ENCODE measurements at regions not wholly inside any gene's neighbourhood (a gene's known extent, or its start where the extent isn't known, plus 50 kb on each side); places are given as distances from the start of the nearest gene placed in this dataset.

DNA sequence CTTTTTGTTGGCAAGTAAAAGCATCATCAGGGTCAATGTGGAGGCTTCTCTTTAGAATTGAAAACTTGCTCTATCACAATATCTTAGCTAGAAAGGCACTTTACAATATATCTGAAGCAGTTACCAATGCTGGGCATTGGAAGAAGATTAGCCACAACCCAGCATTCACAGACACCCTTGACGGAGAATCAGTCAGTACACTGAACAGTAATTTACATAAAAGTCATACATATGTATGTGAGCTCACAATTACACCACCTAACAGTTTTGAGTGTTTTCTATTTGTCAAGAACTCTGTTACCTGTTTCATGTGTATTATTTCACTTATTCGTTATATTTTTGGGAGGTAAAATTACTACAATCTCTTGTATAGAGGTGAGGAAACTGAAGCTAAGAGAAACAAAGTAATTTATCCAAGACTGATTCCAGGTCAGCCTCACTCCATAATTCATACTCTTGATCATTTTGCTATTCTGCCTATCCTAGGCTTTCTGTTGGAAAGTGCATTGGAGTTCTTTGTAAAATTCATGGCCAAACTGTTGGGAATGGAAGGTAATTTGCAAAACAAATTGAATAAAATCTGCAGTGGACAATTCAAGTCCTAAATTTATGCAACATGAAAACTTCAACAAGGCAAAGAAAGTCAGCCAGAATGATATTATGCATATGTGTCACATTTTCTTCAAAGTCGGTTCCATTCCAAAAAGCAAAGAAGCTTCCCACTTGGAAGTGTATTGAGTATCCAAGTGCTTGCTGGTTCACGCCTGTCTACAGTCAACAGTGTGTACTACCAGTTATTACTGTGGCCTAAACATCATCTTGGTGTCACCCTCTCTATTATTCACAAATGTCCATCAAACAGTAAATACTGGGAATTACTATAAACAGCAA, 223.7 kb upstream of the SEMA6D start:
- no peak overlapping the region for H3K4me3 ChIP-seq (ENCODE audit: low read depth, low read length)
- DNase-seq (ENCODE audit: low read depth), result no peak
- TF ChIP-seq, protein P1, sequence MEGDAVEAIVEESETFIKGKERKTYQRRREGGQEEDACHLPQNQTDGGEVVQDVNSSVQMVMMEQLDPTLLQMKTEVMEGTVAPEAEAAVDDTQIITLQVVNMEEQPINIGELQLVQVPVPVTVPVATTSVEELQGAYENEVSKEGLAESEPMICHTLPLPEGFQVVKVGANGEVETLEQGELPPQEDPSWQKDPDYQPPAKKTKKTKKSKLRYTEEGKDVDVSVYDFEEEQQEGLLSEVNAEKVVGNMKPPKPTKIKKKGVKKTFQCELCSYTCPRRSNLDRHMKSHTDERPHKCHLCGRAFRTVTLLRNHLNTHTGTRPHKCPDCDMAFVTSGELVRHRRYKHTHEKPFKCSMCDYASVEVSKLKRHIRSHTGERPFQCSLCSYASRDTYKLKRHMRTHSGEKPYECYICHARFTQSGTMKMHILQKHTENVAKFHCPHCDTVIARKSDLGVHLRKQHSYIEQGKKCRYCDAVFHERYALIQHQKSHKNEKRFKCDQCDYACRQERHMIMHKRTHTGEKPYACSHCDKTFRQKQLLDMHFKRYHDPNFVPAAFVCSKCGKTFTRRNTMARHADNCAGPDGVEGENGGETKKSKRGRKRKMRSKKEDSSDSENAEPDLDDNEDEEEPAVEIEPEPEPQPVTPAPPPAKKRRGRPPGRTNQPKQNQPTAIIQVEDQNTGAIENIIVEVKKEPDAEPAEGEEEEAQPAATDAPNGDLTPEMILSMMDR (IDR thresholded peaks at IDR 0.05; ENCODE audit: insufficient read depth, low read depth, low read length, missing control alignments), result no peak

DNA sequence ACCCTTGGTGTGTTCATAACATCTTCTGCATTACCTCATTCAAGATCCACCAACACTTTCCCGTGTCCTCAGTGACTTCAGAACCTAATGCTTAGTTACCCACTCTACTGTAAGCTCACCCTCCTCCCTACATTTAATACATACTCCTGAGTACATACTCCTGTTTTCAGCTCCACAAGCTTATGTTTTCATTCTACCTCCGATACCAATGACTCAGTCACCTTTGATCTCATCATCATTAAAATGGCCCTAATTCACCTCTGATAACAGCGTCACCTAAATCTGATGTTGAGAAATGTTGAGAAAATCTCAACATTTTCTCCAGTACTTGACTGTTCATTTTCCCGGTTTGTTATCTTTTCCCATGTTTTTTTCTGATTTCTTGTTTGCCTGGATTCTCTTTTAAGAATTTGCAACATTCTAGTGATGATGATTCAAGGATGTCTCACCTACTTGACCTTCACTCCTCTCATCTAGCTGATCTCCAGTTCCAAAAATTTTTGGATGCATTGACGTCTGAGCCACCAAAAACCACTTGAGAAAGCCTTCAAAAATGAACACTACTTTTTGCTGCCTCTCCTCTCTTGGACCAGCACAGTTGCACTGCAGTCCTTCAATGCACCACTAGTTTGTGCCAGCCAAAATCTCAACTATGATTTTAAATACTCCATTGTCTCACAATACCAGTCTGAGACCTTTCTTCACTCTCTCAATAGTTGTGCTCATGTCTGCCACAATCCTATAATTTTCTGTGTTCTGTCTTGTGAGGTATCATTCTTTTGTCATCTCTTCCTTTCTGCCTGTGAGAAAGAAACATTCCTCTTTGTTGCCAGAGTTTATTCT, 220.7 kb upstream of the SEMA6D start:
- no peak for DNase-seq (ENCODE audit: low read depth)
- TF ChIP-seq, protein P1 (IDR thresholded peaks at IDR 0.05; ENCODE audit: insufficient read depth, low read depth, low read length, missing control alignments), result no peak
- H3K4me3 ChIP-seq (ENCODE audit: low read depth, low read length), result no peak overlapping the region

DNA sequence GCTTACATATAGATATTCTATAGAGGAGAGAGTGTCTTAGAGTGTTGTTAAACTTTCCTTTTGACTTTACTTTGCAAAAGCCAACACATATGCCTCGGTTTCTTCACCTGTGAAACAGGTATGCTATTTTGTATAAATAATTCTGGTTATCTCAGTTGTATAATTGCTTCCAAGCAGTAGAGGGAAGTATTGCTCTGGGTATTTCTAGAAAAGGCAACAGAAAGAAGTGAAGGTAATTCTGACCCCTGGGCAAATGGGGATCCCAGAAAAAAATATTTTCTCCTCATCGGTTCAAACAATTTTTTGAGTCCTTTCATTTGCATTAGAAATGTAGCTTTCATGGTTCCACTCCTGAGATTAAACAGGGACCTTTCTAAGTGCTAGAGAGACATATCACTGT, 216.5 kb upstream of the SEMA6D start:
- no peak overlapping the region for H3K4me3 ChIP-seq (ENCODE audit: low read depth, low read length)
- TF ChIP-seq, protein P1 (IDR thresholded peaks at IDR 0.05; ENCODE audit: insufficient read depth, low read depth, low read length, missing control alignments), result no peak
- DNase-seq (ENCODE audit: low read depth), result no peak

DNA sequence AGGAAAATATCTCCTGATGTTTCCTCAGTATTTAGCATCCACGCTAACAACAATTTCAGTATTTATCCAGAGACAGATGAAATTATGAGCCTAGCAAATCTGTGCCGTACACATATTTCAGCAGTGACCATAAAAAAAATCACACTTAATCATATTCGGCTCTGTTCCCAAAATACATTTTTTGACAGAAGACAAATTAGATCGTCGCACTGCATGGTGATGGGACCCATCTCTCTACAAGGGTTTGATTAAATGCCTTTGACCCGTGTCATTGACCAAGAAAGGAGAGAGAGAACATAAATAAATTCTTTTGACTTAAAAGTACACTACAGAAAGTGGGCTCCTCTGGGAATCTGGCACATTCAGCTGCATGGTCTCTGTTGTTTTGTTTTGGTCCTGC, 215.3 kb upstream of the SEMA6D start:
- TF ChIP-seq, protein P1 (IDR thresholded peaks at IDR 0.05; ENCODE audit: insufficient read depth, low read depth, low read length, missing control alignments), result no peak
- H3K4me3 ChIP-seq (ENCODE audit: low read depth, low read length), result no peak overlapping the region

DNA sequence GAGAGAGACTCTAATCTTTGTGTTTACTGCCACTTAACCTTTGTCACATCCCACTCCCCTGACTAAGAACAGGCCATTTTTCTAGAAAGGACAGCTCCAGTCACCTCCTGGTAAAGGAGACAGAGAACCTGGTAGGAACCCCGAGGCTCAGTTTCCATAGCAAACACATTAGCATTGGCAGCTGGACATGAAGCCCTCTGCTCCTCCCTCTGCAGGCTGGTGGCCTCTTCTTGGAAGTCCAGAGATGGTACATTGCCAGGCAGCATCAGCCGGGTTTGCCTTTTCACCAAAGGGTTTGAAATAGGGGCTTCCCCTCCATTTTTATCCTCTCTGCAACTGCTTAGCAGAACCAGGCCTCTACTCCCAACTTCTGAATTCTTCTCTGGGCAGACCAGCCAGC, 213.4 kb upstream of the SEMA6D start:
- TF ChIP-seq, protein P1 (IDR thresholded peaks at IDR 0.05; ENCODE audit: insufficient read depth, low read depth, low read length, missing control alignments), result no peak
- no peak for DNase-seq (ENCODE audit: low read depth)
- no peak overlapping the region for H3K4me3 ChIP-seq (ENCODE audit: low read depth, low read length)

More for the DNA sequence above, 215.3 kb upstream of the SEMA6D start:
- DNase-seq (ENCODE audit: low read depth), result no peak

DNA sequence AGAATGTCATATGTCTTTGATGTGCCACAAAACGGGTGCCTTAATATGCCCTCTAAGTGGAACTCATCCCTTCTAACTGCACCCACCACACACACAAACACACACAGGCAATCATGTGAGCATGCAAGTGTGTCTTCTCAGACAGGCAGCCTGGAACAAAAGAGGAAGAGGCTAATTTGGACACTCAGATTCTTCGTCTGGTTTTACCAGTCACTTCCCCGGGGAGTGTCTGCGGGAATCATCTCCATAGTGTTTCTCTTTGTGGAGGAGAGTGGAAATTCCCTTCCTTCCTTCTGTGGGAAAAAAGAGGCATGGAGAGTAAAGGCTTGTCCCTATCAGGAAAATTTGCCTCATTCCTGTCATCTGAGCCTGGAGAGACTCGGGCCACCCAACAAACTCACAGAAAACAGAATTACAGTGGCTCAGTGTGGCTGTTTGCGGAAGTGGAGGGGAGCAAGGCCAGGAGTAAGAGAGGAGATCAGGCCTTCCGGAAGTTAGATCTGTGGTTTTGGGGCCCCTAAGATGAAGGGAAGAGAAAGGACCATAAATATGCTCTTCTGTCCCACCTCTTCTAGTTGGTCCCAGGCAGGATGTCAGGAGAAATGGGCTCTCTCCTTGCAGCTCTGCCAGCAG, 212.6 kb upstream of the SEMA6D start:
- TF ChIP-seq, protein P1 (IDR thresholded peaks at IDR 0.05; ENCODE audit: insufficient read depth, low read depth, low read length, missing control alignments), result no peak
- no peak overlapping the region for H3K4me3 ChIP-seq (ENCODE audit: low read depth, low read length)
- DNase-seq (ENCODE audit: low read depth), result no peak
